ENCODE measurements at regions not wholly inside any gene's neighbourhood (a gene's known extent, or its start where the extent isn't known, plus 50 kb on each side); places are given as distances from the start of the nearest gene placed in this dataset.

- DNase-seq (no peak), ATAC-seq (no peak)
- Histone ChIP-seq H3K9me3 (no peaks in the 10 kb centered on the region), H3K27ac (no peak overlapping the region), H3K4me3 (no peak overlapping the region), H3K27me3 (peaks cover 0 to 6% of the 10 kb centered on the region in 2 donors), H3K4me1 (no peaks in the 10 kb centered on the region), H3K36me3 (no peaks in the 10 kb centered on the region)
- intact Hi-C loops (cut with DNase I), result no loop called here
- WGBS (ENCODE audit: insufficient coverage, low coverage, low lambda C conversion rate, missing lambda C conversion rate), result 75% methylated on average over 7 of the region's 21 CpGs
- TF ChIP-seq CTCF (IDR thresholded peaks at IDR 0.05) (no peak), POLR2A (IDR thresholded peaks at IDR 0.05) (no peak)
Observed at GRCh38 chr17:36885771-36886377, 51.4 kb upstream of the LHX1 start.

All from right lobe of liver (tissue), 6 donors.